HCT116 (cell line): ENCODE measurements at regions not wholly inside any gene's neighbourhood (a gene's known extent, or its start where the extent isn't known, plus 50 kb on each side); places are given as distances from the start of the nearest gene placed in this dataset.

Source experiments
- ATAC-seq: fragments of 200-7000 bp; cut with Tn5 transposase; 2 replicates; pipeline ENCODE4 v1.9.1; 2020; ENCODE audit warnings: mild to moderate bottlenecking, moderate library complexity
- BruUV-seq: library from RNA; stranded (reverse); fragments of 400-500 nt; replicated peaks from 2 replicates; lab custom pipeline; 2021; lab: Mats Ljungman, UMichigan
- CTCF ChIA-PET: fragments of 300-600 bp; sonication (Branson Sonifier 250); formaldehyde crosslinking; loops from one replicate; lab custom pipeline; 2021; ENCODE audit warnings: antibody characterized with exemption; lab: Charles Lee
- POLR2A ChIA-PET: fragments of 300-600, 350-600 bp; sonication (Branson Sonifier 250); formaldehyde crosslinking; loops from one replicate; lab custom pipeline; 2021; ENCODE audit warnings: antibody characterized with exemption; lab: Charles Lee
- RAD21 ChIA-PET, 2 experiments: fragments of 300-600 bp; sonication (Branson Sonifier 250); formaldehyde crosslinking; loops; one replicate each; lab custom pipeline; 2023; ENCODE audit warnings: low total read pairs in 2 of 2; ENCODE audit not compliant: uncharacterized antibody in 2 of 2, unreplicated experiment in 2 of 2, low non-redundant PET in 1 of 2; lab: Charles Lee
- DNase-seq: peaks from one replicate; pipeline ENCODE4 v3.0.0-alpha.2; 2010; ENCODE audit warnings: low read depth, low spot score
- H2AFZ ChIP-seq: fragments of 200-600 bp; shearing (Covaris generic), sonication (generic); 2 replicates; pipeline ENCODE4 v1.6.1; 2017; ENCODE audit warnings: low read depth, mixed run types, mixed read lengths, antibody characterized with exemption, low read length; ENCODE audit not compliant: poor library complexity, severe bottlenecking
- H3K27ac ChIP-seq: 2 replicates; pipeline ENCODE4 v1.5.1; 2012; ENCODE audit warnings: low read depth, low read length
- H3K27me3 ChIP-seq: fragments of 200-600 bp; sonication (generic); 2 replicates; pipeline ENCODE4 v1.6.1; 2016; ENCODE audit warnings: mixed run types, low read length, mixed read lengths; ENCODE audit not compliant: insufficient read depth
- H3K36me3 ChIP-seq, 2 experiments: fragments of 200-500 bp in 1 of 2; fragments of 200-600 bp in 1 of 2; sonication (Bioruptor generic) in 1 of 2; sonication (generic) in 1 of 2; 2 replicates each; pipeline versions ENCODE4 v1.5.1 to v1.6.1; 2014 to 2016; ENCODE audit warnings: low read length in 2 of 2, inconsistent platforms in 1 of 2, mixed read lengths in 1 of 2, mixed run types in 1 of 2; ENCODE audit not compliant: insufficient read depth in 2 of 2, control insufficient read depth in 1 of 2
- H3K4me1 ChIP-seq, 2 experiments: fragments of 200-600 bp in 1 of 2; sonication (generic) in 1 of 2; 2 replicates each; pipeline versions ENCODE4 v1.5.1 to v1.6.1; 2012 to 2017; ENCODE audit warnings: low read length in 2 of 2, inconsistent platforms in 1 of 2, mild to moderate bottlenecking in 1 of 2, mixed read lengths in 1 of 2, mixed run types in 1 of 2, moderate library complexity in 1 of 2; ENCODE audit not compliant: insufficient read depth in 2 of 2, control insufficient read depth in 1 of 2
- H3K4me2 ChIP-seq: fragments of 200-600 bp; sonication (generic); 2 replicates; pipeline ENCODE4 v1.6.1; 2017; ENCODE audit warnings: mixed run types, low read length, mixed read lengths
- H3K4me3 ChIP-seq, 2 experiments: fragments of 200-600 bp in 1 of 2; sonication (generic) in 1 of 2; replicated peaks in 1 of 2; 2 replicates each; pipeline ENCODE4 v1.5.1; 2011 to 2016; ENCODE audit warnings: low read length in 2 of 2, control low read depth in 1 of 2, low read depth in 1 of 2, mild to moderate bottlenecking in 1 of 2, mixed read lengths in 1 of 2, mixed run types in 1 of 2
- H3K79me2 ChIP-seq: fragments of 200-600 bp; sonication (generic); 2 replicates; pipeline ENCODE4 v1.6.1; 2017; ENCODE audit warnings: mild to moderate bottlenecking, mixed run types, low read length, moderate library complexity, mixed read lengths; ENCODE audit not compliant: insufficient read depth
- H3K9ac ChIP-seq: fragments of 200-600 bp; sonication (generic); 2 replicates; pipeline ENCODE4 v1.6.1; 2016; ENCODE audit warnings: low read length, mixed read lengths
- H3K9me2 ChIP-seq: fragments of 200-600 bp; sonication (generic), shearing (Covaris generic); 2 replicates; pipeline ENCODE4 v1.6.1; 2017; ENCODE audit warnings: mixed run types, mild to moderate bottlenecking, moderate library complexity; ENCODE audit not compliant: insufficient read depth
- H3K9me3 ChIP-seq, 2 experiments: fragments of 200-500 bp in 1 of 2; fragments of 200-600 bp in 1 of 2; sonication (Bioruptor generic) in 1 of 2; sonication (generic) in 1 of 2; 2 replicates each; pipeline ENCODE4 v1.6.1; 2014 to 2017; ENCODE audit warnings: low read length in 2 of 2, mixed read lengths in 2 of 2, inconsistent platforms in 1 of 2, low read depth in 1 of 2, mild to moderate bottlenecking in 1 of 2, mixed run types in 1 of 2, moderate library complexity in 1 of 2; ENCODE audit not compliant: control insufficient read depth in 1 of 2, insufficient read depth in 1 of 2
- H4K20me1 ChIP-seq: fragments of 200-600 bp; sonication (generic), shearing (Covaris generic); 2 replicates; pipeline ENCODE4 v1.6.1; 2017; ENCODE audit warnings: mixed run types, mild to moderate bottlenecking, moderate library complexity; ENCODE audit not compliant: insufficient read depth
- ATF3 ChIP-seq: IDR thresholded peaks from 2 replicates; pipeline ENCODE4 v1.6.1; 2012
- CEBPB ChIP-seq: IDR thresholded peaks from 2 replicates; pipeline ENCODE4 v1.6.1; 2012; ENCODE audit warnings: low read depth
- CTCF ChIP-seq, 3 experiments: fragments of 200-600 bp in 1 of 3; sonication (generic) in 1 of 3; IDR thresholded peaks in 2 of 3; conservative IDR thresholded peaks in 1 of 3; 2 replicates each; pipeline ENCODE4 v1.5.1; 2012 to 2017; ENCODE audit warnings: low read depth in 2 of 3, low read length in 2 of 3, antibody characterized with exemption in 1 of 3, borderline replicate concordance in 1 of 3, control low read depth in 1 of 3, mild to moderate bottlenecking in 1 of 3, mixed read lengths in 1 of 3, mixed run types in 1 of 3, moderate library complexity in 1 of 3; ENCODE audit not compliant: insufficient read depth in 1 of 3
- EGR1 ChIP-seq: IDR thresholded peaks from 2 replicates; pipeline ENCODE4 v1.6.1; 2012; ENCODE audit warnings: low read depth
- POLR2A ChIP-seq: IDR thresholded peaks from 2 replicates; pipeline ENCODE4 v1.7.0; 2011; ENCODE audit warnings: borderline replicate concordance; ENCODE audit not compliant: insufficient read depth, insufficient read length; ENCODE audit errors: extremely low read depth
- POLR2AphosphoS5 ChIP-seq: IDR thresholded peaks from 2 replicates; pipeline ENCODE4 v1.6.1; 2011; ENCODE audit warnings: mild to moderate bottlenecking, low read depth, low read length, moderate library complexity
- SIN3A ChIP-seq: IDR thresholded peaks from 2 replicates; pipeline ENCODE4 v1.6.1; 2012; ENCODE audit warnings: low read depth
- TCF7L2 ChIP-seq: IDR thresholded peaks from 2 replicates; pipeline ENCODE4 v1.7.0; 2011; ENCODE audit warnings: borderline replicate concordance, inconsistent platforms; ENCODE audit not compliant: insufficient read depth, insufficient read length; ENCODE audit errors: extremely low read depth
- ZBTB33 ChIP-seq: IDR thresholded peaks from 2 replicates; pipeline ENCODE4 v1.6.1; 2011; ENCODE audit warnings: mild to moderate bottlenecking, low read length, moderate library complexity; ENCODE audit not compliant: insufficient replicate concordance; ENCODE audit errors: extremely low read depth
- ZFX ChIP-seq: fragments of 450-650 bp; IDR thresholded peaks from 2 replicates; pipeline ENCODE4 v1.6.1; 2017
- intact Hi-C: fragments of 100-400 bp; cut with micrococcal nuclease; formaldehyde crosslinking; loops from 2 replicates; pipeline ENCODE4 v1.10.0; 2022

GRCh38 chr16:54409982-54410381 lies 123.4 kb upstream of the IRX3 start (continued):
- TF ChIP-seq ZBTB33 (no peak), CEBPB (no peak), CTCF (IDR thresholded peaks at IDR 0.05 in 2 of 3, conservative IDR thresholded peaks at IDR 0.05 in 1 of 3; ENCODE audit: borderline replicate concordance in 1 of 3, insufficient read depth in 1 of 3, low read depth in 2 of 3, low read length in 2 of 3) (no peak), EGR1 (no peak), SIN3A (no peak), ZFX (no peak)

GRCh38 chr16:54407596-54407995 lies 121.0 kb upstream of the IRX3 start:
- H3K9me3 ChIP-seq = no peaks in the 10 kb centered on the region
- CTCF ChIA-PET = no interaction called here
- no peak overlapping the region for H3K4me2 ChIP-seq
- no peaks in the 10 kb centered on the region for H3K4me1 ChIP-seq
- ATAC-seq = no peak
- no peak for TF ChIP-seq ATF3
- TF ChIP-seq POLR2A = no peak
- no peak for TF ChIP-seq POLR2AphosphoS5
- no peak for TF ChIP-seq TCF7L2
- H3K9me2 ChIP-seq = no peaks in the 10 kb centered on the region
- no peak overlapping the region for H3K9ac ChIP-seq
- intact Hi-C loops = no loop called here
- DNase-seq = no peak
- no peak overlapping the region for H2AFZ ChIP-seq
- H3K27ac ChIP-seq = no peak overlapping the region
- RAD21 ChIA-PET = no interaction called here
- POLR2A ChIA-PET = no interaction called here
- H3K36me3 ChIP-seq = no peaks in the 10 kb centered on the region
- H3K27me3 ChIP-seq = peaks cover 2% of the 10 kb centered on the region; the same call in 1 of the 2 replicates
- no TSS peak for BruUV-seq
- H3K79me2 ChIP-seq = no peaks in the 10 kb centered on the region
- no peak overlapping the region for H3K4me3 ChIP-seq
- no peaks in the 10 kb centered on the region for H4K20me1 ChIP-seq
